Adrenal gland (tissue), 9 donors: ENCODE measurements at regions not wholly inside any gene's neighbourhood (a gene's known extent, or its start where the extent isn't known, plus 50 kb on each side); places are given as distances from the start of the nearest gene placed in this dataset.
"Not testable (repeated sequence)": the region's sequence is repeated elsewhere in the genome, so short reads cannot be mapped to it uniquely, and the experiment has no call there.

ENCODE experiments used
- DNase-seq, 7 donors: peaks; one replicate each; pipeline ENCODE4 v3.0.0-alpha.2; 2019 to 2020
- H3K27ac ChIP-seq, 5 donors: fragments of 200-600 bp; sonication (generic) in 4 of 5; 1 replicate in 3 of 5; 2 replicates in 2 of 5; pipeline versions ENCODE4 v1.5.1 to v1.8.0; 2016 to 2020; ENCODE audit warnings: mild to moderate bottlenecking in 1 of 5
- H3K27me3 ChIP-seq: fragments of 200-600 bp; 2 replicates; pipeline ENCODE4 v1.8.0; 2021
- H3K36me3 ChIP-seq, 2 donors: fragments of 200-600 bp; replicated peaks in 1 of 2; 1 replicate in 1 of 2; 2 replicates in 1 of 2; pipeline versions ENCODE4 v1.5.1 to v1.8.0; 2018 to 2022
- H3K4me1 ChIP-seq, 2 donors: fragments of 200-600 bp; replicated peaks in 1 of 2; 1 replicate in 1 of 2; 2 replicates in 1 of 2; pipeline versions ENCODE4 v1.5.1 to v1.8.0; 2018 to 2021
- H3K4me3 ChIP-seq, 4 donors: fragments of 200-600 bp; sonication (generic) in 3 of 4; one replicate each; pipeline ENCODE4 v1.5.1; 2016 to 2018
- H3K9me3 ChIP-seq, 3 donors: fragments of 200-600 bp; sonication (generic) in 1 of 3; replicated peaks in 1 of 3; 1 replicate in 2 of 3; 2 replicates in 1 of 3; pipeline versions ENCODE4 v1.5.1 to v1.8.0; 2016 to 2021
- CTCF ChIP-seq, 6 experiments: fragments of 450-650 bp in 4 of 6; fragments of 200-600 bp in 2 of 6; sonication (generic) in 1 of 6; IDR thresholded peaks; 1 replicate in 5 of 6; 2 replicates in 1 of 6; pipeline versions ENCODE4 v1.5.1 to v1.8.0; 2016 to 2021; ENCODE audit warnings: antibody characterized with exemption in 6 of 6, mild to moderate bottlenecking in 2 of 6, moderate library complexity in 1 of 6
- POLR2A ChIP-seq, 2 donors: fragments of 450-650 bp; IDR thresholded peaks; one replicate each; pipeline ENCODE4 v1.6.1; 2017; ENCODE audit warnings: antibody characterized with exemption in 2 of 2, mild to moderate bottlenecking in 2 of 2, moderate library complexity in 1 of 2
- WGBS, 4 donors: extraction: QIAGEN DNeasy Blood & Tissue Kit in 2 of 4; methylation state at CpG; one replicate each; pipeline versions ENCODE4 v1.1.5 to v1.1.7; 2013 to 2017; 5-methylcytosine and 5-hydroxymethylcytosine counted together
- intact Hi-C, 2 donors: fragments of 100-400 bp; cut with DNase I; formaldehyde crosslinking; loops; one replicate each; pipeline versions ENCODE4 v1.14.1 to v1.15.0; 2022 to 2023
- donor health status: healthy with polysubstance abuse.
- donor health status: Bipolar disorder and iron deficiency.
- donor health status: DM: yes; HTN: yes; CAD: no.
- donor health status: DM: no; HTN: no; CAD: no.
- donor health status: DM: no; HTN: no; CAD: no.

- H3K27ac ChIP-seq, result no peak overlapping the region
- intact Hi-C loops, result no loop called here
- no peaks in the 10 kb centered on the region for H3K9me3 ChIP-seq
- DNase-seq, result no peak
- no peaks in the 10 kb centered on the region for H3K36me3 ChIP-seq
- 77 to 86% (median 80%) methylated on average over 3 of the region's 3 CpGs for WGBS, 4 donors
- TF ChIP-seq POLR2A (IDR thresholded peaks at IDR 0.05) (no peak), CTCF (IDR thresholded peaks at IDR 0.05) (no peak)
- H3K27me3 ChIP-seq, result no peaks in the 10 kb centered on the region
- H3K4me1 ChIP-seq, result no peaks in the 10 kb centered on the region
- no peak overlapping the region for H3K4me3 ChIP-seq
Measured at GRCh38 chr6:40831381-40831780, 207.6 kb downstream of the UNC5CL start.

GRCh38 chr6:40825102-40825501 is 213.9 kb downstream of the UNC5CL start:
- Histone ChIP-seq H3K4me1 (no peaks in the 10 kb centered on the region), H3K27me3 (peaks cover 3% of the 10 kb centered on the region), H3K36me3 (no peaks in the 10 kb centered on the region), H3K4me3 (no peak overlapping the region), H3K27ac (no peak overlapping the region), H3K9me3 (no peaks in the 10 kb centered on the region)
- intact Hi-C loops, result loop anchor here in 1 of 2 donors (10.0 kb wide), 1 partner anchor 850 kb away; no protein-coding TSS in a partner anchor
- DNase-seq, result no peak
- WGBS, 4 donors, result 60 to 75% (median 69%) methylated on average over 2 of the region's 2 CpGs
- TF ChIP-seq POLR2A (IDR thresholded peaks at IDR 0.05) (no peak), CTCF (IDR thresholded peaks at IDR 0.05) (no peak)

- 39 to 45% (median 44%) methylated on average over 11 to 12 of the region's 12 CpGs for WGBS, 4 donors
- H3K36me3 ChIP-seq, H3K27ac ChIP-seq, H3K27me3 ChIP-seq, H3K9me3 ChIP-seq, H3K4me3 ChIP-seq, H3K4me1 ChIP-seq: not testable (repeated sequence)
- peak; percentile 43 to 66 (median 64) for DNase-seq
- TF ChIP-seq CTCF (IDR thresholded peaks at IDR 0.05), result peak; percentile 40 to 67 (median 50)
- intact Hi-C loops, result loop anchor here in 1 of 2 donors (10.0 kb wide), 1 partner anchor 849 kb away; no protein-coding TSS in a partner anchor
Measured at GRCh38 chr6:40823917-40824891, 214.8 kb downstream of the UNC5CL start.

GRCh38 chr6:40822619-40823018 is 216.4 kb downstream of the UNC5CL start:
- Histone ChIP-seq H3K4me1 (no peaks in the 10 kb centered on the region), H3K9me3 (no peaks in the 10 kb centered on the region), H3K27me3 (peaks cover 3% of the 10 kb centered on the region), H3K36me3 (no peaks in the 10 kb centered on the region), H3K27ac (no peak overlapping the region), H3K4me3 (no peak overlapping the region)
- 52 to 61% (median 53%) methylated on average over 4 of the region's 4 CpGs for WGBS, 4 donors
- TF ChIP-seq POLR2A (IDR thresholded peaks at IDR 0.05) (no peak), CTCF (IDR thresholded peaks at IDR 0.05) (no peak)
- DNase-seq, result no peak
- intact Hi-C loops, result loop anchor here in 1 of 2 donors (10.0 kb wide), 1 partner anchor 848 kb away; no protein-coding TSS in a partner anchor
